HG02798 (cell line): ENCODE measurements at regions not wholly inside any gene's neighbourhood (a gene's known extent, or its start where the extent isn't known, plus 50 kb on each side); places are given as distances from the start of the nearest gene placed in this dataset.

Experiments used
- ATAC-seq: cut with Tn5 transposase; IDR thresholded peaks from one replicate; pipeline ENCODE4 v1.9.1; 2021; ENCODE audit warnings: mild to moderate bottlenecking; ENCODE audit not compliant: unreplicated experiment, poor library complexity

- no peak for ATAC-seq
These were observed 220.3 kb downstream of the LRRN1 start for GRCh38 chr3:4019501-4019900.

GRCh38 chr3:4021162-4021561 is 221.9 kb downstream of the LRRN1 start:
- no peak for ATAC-seq

GRCh38 chr3:4029135-4029534 is 229.9 kb downstream of the LRRN1 start:
- ATAC-seq = no peak

GRCh38 chr3:4030624-4031023 is 231.4 kb downstream of the LRRN1 start:
- ATAC-seq = no peak

GRCh38 chr3:4033296-4033695 is 234.1 kb downstream of the LRRN1 start:
- no peak for ATAC-seq

GRCh38 chr3:4036046-4036445 is 236.8 kb downstream of the LRRN1 start:
- ATAC-seq = no peak

- ATAC-seq = no peak
These were observed 239.1 kb downstream of the LRRN1 start for GRCh38 chr3:4038351-4038750.

- ATAC-seq = no peak
These were observed 242.8 kb downstream of the LRRN1 start for GRCh38 chr3:4042070-4042469.

- ATAC-seq = no peak
These were observed 243.6 kb downstream of the LRRN1 start for GRCh38 chr3:4042869-4043268.

GRCh38 chr3:4043867-4044575 is 244.8 kb downstream of the LRRN1 start:
- ATAC-seq = no peak

- no peak for ATAC-seq
These were observed 245.4 kb downstream of the LRRN1 start for GRCh38 chr3:4044619-4045018.

- no peak for ATAC-seq
These were observed 246.5 kb downstream of the LRRN1 start for GRCh38 chr3:4045756-4046155.

GRCh38 chr3:4047366-4047765 is 248.1 kb downstream of the LRRN1 start:
- no peak for ATAC-seq

- no peak for ATAC-seq
These were observed 250.5 kb upstream of the SETMAR start for GRCh38 chr3:4052706-4053105.

GRCh38 chr3:4053975-4054374 is 249.2 kb upstream of the SETMAR start:
- ATAC-seq = no peak

GRCh38 chr3:4060064-4060463 is 243.1 kb upstream of the SETMAR start:
- ATAC-seq = no peak

GRCh38 chr3:4060603-4061002 is 242.6 kb upstream of the SETMAR start:
- ATAC-seq = no peak

GRCh38 chr3:4061195-4061594 is 242.0 kb upstream of the SETMAR start:
- ATAC-seq = no peak

GRCh38 chr3:4061783-4062360 is 241.3 kb upstream of the SETMAR start:
- ATAC-seq = no peak

- no peak for ATAC-seq
These were observed 240.5 kb upstream of the SETMAR start for GRCh38 chr3:4062621-4063020.

- no peak for ATAC-seq
These were observed 239.1 kb upstream of the SETMAR start for GRCh38 chr3:4063916-4064574.

GRCh38 chr3:4065085-4065484 is 238.1 kb upstream of the SETMAR start:
- ATAC-seq = no peak
